Neural progenitor cell (in vitro differentiated cells): ENCODE measurements at regions not wholly inside any gene's neighbourhood (a gene's known extent, or its start where the extent isn't known, plus 50 kb on each side); places are given as distances from the start of the nearest gene placed in this dataset.

Experiments
- DNase-seq: peaks from one replicate; pipeline ENCODE4 v3.0.0-alpha.2; 2016; ENCODE audit warnings: low spot score
- H2AFZ ChIP-seq: fragments of 200-600 bp; sonication (generic); replicated peaks from 2 replicates; pipeline ENCODE4 v1.6.1; 2016; ENCODE audit warnings: antibody characterized with exemption
- H3F3A ChIP-seq: fragments of 200-600 bp; sonication (generic); 2 replicates; pipeline ENCODE4 v1.6.1; 2016; ENCODE audit warnings: antibody characterized with exemption, low read depth
- H3K27ac ChIP-seq: fragments of 200-600 bp; sonication (generic); 2 replicates; pipeline ENCODE4 v1.5.1; 2016; ENCODE audit warnings: mild to moderate bottlenecking
- H3K27me3 ChIP-seq: fragments of 200-600 bp; sonication (generic); 2 replicates; pipeline ENCODE4 v1.6.1; 2016; ENCODE audit warnings: mild to moderate bottlenecking, moderate library complexity
- H3K36me3 ChIP-seq: fragments of 200-600 bp; sonication (generic); 2 replicates; pipeline ENCODE4 v1.5.1; 2016
- H3K4me1 ChIP-seq: fragments of 200-600 bp; sonication (generic); 2 replicates; pipeline ENCODE4 v1.6.1; 2016; ENCODE audit warnings: mixed run types
- H3K4me2 ChIP-seq: fragments of 200-600 bp; sonication (generic); 2 replicates; pipeline ENCODE4 v1.6.1; 2016
- H3K4me3 ChIP-seq: fragments of 200-600 bp; sonication (generic); 2 replicates; pipeline ENCODE4 v1.5.1; 2016
- H3K79me2 ChIP-seq: fragments of 200-600 bp; sonication (generic); 2 replicates; pipeline ENCODE4 v1.6.1; 2016; ENCODE audit warnings: low read depth
- H3K9ac ChIP-seq: fragments of 200-600 bp; sonication (generic); 2 replicates; pipeline ENCODE4 v1.6.1; 2016
- H3K9me3 ChIP-seq: fragments of 200-600 bp; sonication (generic); 2 replicates; pipeline ENCODE4 v1.5.1; 2016; ENCODE audit warnings: low read depth
- H4K20me1 ChIP-seq: fragments of 200-600 bp; sonication (generic); 2 replicates; pipeline ENCODE4 v1.6.1; 2016; ENCODE audit warnings: low read depth
- H3K27ac Mint-ChIP-seq: 3 replicates; pipeline ENCODE4 v1.8.0; 2021; ENCODE audit warnings: mixed read lengths
- H3K27me3 Mint-ChIP-seq: 2 replicates; pipeline ENCODE4 v1.8.0; 2022; ENCODE audit warnings: low read depth, mild to moderate bottlenecking, inconsistent platforms, moderate library complexity, mixed read lengths; ENCODE audit not compliant: insufficient read depth
- H3K36me3 Mint-ChIP-seq: 3 replicates; pipeline ENCODE4 v1.8.0; 2021; ENCODE audit warnings: mixed read lengths
- H3K4me1 Mint-ChIP-seq: 3 replicates; pipeline ENCODE4 v1.8.0; 2021; ENCODE audit warnings: mixed read lengths
- H3K4me3 Mint-ChIP-seq: 3 replicates; pipeline ENCODE4 v1.8.0; 2021; ENCODE audit warnings: mild to moderate bottlenecking, moderate library complexity, mixed read lengths
- H3K9me3 Mint-ChIP-seq: 3 replicates; pipeline ENCODE4 v1.8.0; 2020; ENCODE audit warnings: mixed read lengths
- CTCF ChIP-seq: fragments of 200-600 bp; sonication (generic); IDR thresholded peaks from 2 replicates; pipeline ENCODE4 v1.5.1; 2017; ENCODE audit warnings: antibody characterized with exemption, mild to moderate bottlenecking
- EZH2 ChIP-seq: fragments of 200-600 bp; sonication (generic); IDR thresholded peaks from 2 replicates; pipeline ENCODE4 v1.6.1; 2017; ENCODE audit warnings: antibody characterized with exemption, mild to moderate bottlenecking, moderate library complexity
- EZH2phosphoT487 ChIP-seq: fragments of 200-600 bp; sonication (generic); IDR thresholded peaks from 2 replicates; pipeline ENCODE4 v1.6.1; 2017; ENCODE audit warnings: antibody characterized with exemption

GRCh38 chr3:70863049-70863448, 550.6 kb upstream of the MDFIC2 start:
- DNase-seq, result no peak
- Histone ChIP-seq H2AFZ (no peak overlapping the region), H3K4me1 (no peaks in the 10 kb centered on the region), H3K36me3 (peaks cover 4% of the 10 kb centered on the region), H3K79me2 (no peaks in the 10 kb centered on the region), H3K9ac (no peak overlapping the region), H3K4me3 (no peak overlapping the region), H3F3A (no peaks in the 10 kb centered on the region), H3K27me3 (no peaks in the 10 kb centered on the region), H3K27ac (no peak overlapping the region), H3K9me3 (no peaks in the 10 kb centered on the region), H4K20me1 (no peaks in the 10 kb centered on the region), H3K4me2 (no peak overlapping the region)
- no peak for TF ChIP-seq CTCF
- no peak for TF ChIP-seq EZH2
- TF ChIP-seq EZH2phosphoT487, result no peak
- H3K4me3 Mint-ChIP-seq, result no peak overlapping the region
- H3K27ac Mint-ChIP-seq, result no peak overlapping the region
- no peaks in the 10 kb centered on the region for H3K36me3 Mint-ChIP-seq
- H3K27me3 Mint-ChIP-seq, result no peaks in the 10 kb centered on the region
- peaks cover 10% of the 10 kb centered on the region for H3K9me3 Mint-ChIP-seq
- H3K4me1 Mint-ChIP-seq, result no peaks in the 10 kb centered on the region

- Histone ChIP-seq H2AFZ (no peak overlapping the region), H3K9ac (no peak overlapping the region), H3K4me1 (no peaks in the 10 kb centered on the region), H3K79me2 (no peaks in the 10 kb centered on the region), H3K9me3 (no peaks in the 10 kb centered on the region), H4K20me1 (no peaks in the 10 kb centered on the region), H3K27ac (no peak overlapping the region), H3F3A (no peaks in the 10 kb centered on the region), H3K36me3 (peaks cover 4% of the 10 kb centered on the region), H3K4me2 (no peak overlapping the region), H3K27me3 (no peaks in the 10 kb centered on the region), H3K4me3 (no peak overlapping the region)
- no peak for DNase-seq
- Mint-ChIP-seq H3K9me3 (peaks cover 10% of the 10 kb centered on the region), H3K36me3 (no peaks in the 10 kb centered on the region), H3K27ac (no peak overlapping the region), H3K4me3 (no peak overlapping the region), H3K27me3 (no peaks in the 10 kb centered on the region), H3K4me1 (no peaks in the 10 kb centered on the region)
- TF ChIP-seq EZH2phosphoT487, result no peak
- TF ChIP-seq EZH2, result no peak
- TF ChIP-seq CTCF, result no peak
Measured at GRCh38 chr3:70861855-70862254, 549.4 kb upstream of the MDFIC2 start.

GRCh38 chr3:70861234-70861633, 548.8 kb upstream of the MDFIC2 start:
- Histone ChIP-seq H3K27ac (no peak overlapping the region), H3K9ac (no peak overlapping the region), H2AFZ (no peak overlapping the region), H3K79me2 (no peaks in the 10 kb centered on the region), H3F3A (no peaks in the 10 kb centered on the region), H3K9me3 (no peaks in the 10 kb centered on the region), H3K4me1 (no peaks in the 10 kb centered on the region), H3K36me3 (peaks cover 4% of the 10 kb centered on the region), H3K4me3 (no peak overlapping the region), H4K20me1 (no peaks in the 10 kb centered on the region), H3K4me2 (no peak overlapping the region), H3K27me3 (no peaks in the 10 kb centered on the region)
- DNase-seq, result no peak
- no peak overlapping the region for H3K4me3 Mint-ChIP-seq
- no peaks in the 10 kb centered on the region for H3K4me1 Mint-ChIP-seq
- no peaks in the 10 kb centered on the region for H3K27me3 Mint-ChIP-seq
- no peak for TF ChIP-seq EZH2phosphoT487
- TF ChIP-seq EZH2, result no peak
- no peak for TF ChIP-seq CTCF
- H3K36me3 Mint-ChIP-seq, result no peaks in the 10 kb centered on the region
- H3K9me3 Mint-ChIP-seq, result peaks cover 10% of the 10 kb centered on the region
- no peak overlapping the region for H3K27ac Mint-ChIP-seq

GRCh38 chr3:70857916-70858315, 545.5 kb upstream of the MDFIC2 start:
- Histone ChIP-seq H3F3A (no peaks in the 10 kb centered on the region), H4K20me1 (no peaks in the 10 kb centered on the region), H3K4me3 (no peak overlapping the region), H3K4me2 (no peak overlapping the region), H3K27me3 (no peaks in the 10 kb centered on the region), H3K9ac (no peak overlapping the region), H3K4me1 (peaks cover 12% of the 10 kb centered on the region), H2AFZ (no peak overlapping the region), H3K79me2 (no peaks in the 10 kb centered on the region), H3K36me3 (peaks cover 4% of the 10 kb centered on the region), H3K9me3 (no peaks in the 10 kb centered on the region), H3K27ac (no peak overlapping the region)
- Mint-ChIP-seq H3K4me1 (peaks cover 5% of the 10 kb centered on the region), H3K9me3 (no peaks in the 10 kb centered on the region), H3K4me3 (no peak overlapping the region), H3K27ac (no peak overlapping the region), H3K36me3 (no peaks in the 10 kb centered on the region), H3K27me3 (no peaks in the 10 kb centered on the region)
- no peak for DNase-seq
- TF ChIP-seq CTCF, result no peak
- TF ChIP-seq EZH2, result no peak
- TF ChIP-seq EZH2phosphoT487, result no peak
